ENCODE measurements at regions not wholly inside any gene's neighbourhood (a gene's known extent, or its start where the extent isn't known, plus 50 kb on each side); places are given as distances from the start of the nearest gene placed in this dataset.

- DNase-seq: no peak
Observed at GRCh38 chr9:18404434-18405029, 69.4 kb upstream of the ADAMTSL1 start.

- DNase-seq: no peak
Observed at GRCh38 chr9:18405240-18405639, 68.7 kb upstream of the ADAMTSL1 start.

GRCh38 chr9:18410983-18411382, 63.0 kb upstream of the ADAMTSL1 start:
- no peak for DNase-seq

GRCh38 chr9:18421391-18421790, 52.6 kb upstream of the ADAMTSL1 start:
- no peak for DNase-seq

GRCh38 chr9:18422296-18423036, 51.5 kb upstream of the ADAMTSL1 start:
- no peak for DNase-seq

- no peak for DNase-seq
Observed at GRCh38 chr9:18423791-18424531, 50.0 kb upstream of the ADAMTSL1 start.
